Testis (tissue), 2 donors: ENCODE measurements at regions not wholly inside any gene's neighbourhood (a gene's known extent, or its start where the extent isn't known, plus 50 kb on each side); places are given as distances from the start of the nearest gene placed in this dataset.
"Not testable (repeated sequence)": the region's sequence is repeated elsewhere in the genome, so short reads cannot be mapped to it uniquely, and the experiment has no call there.

Experiments
- DNase-seq: peaks from one replicate; pipeline ENCODE4 v3.0.0-alpha.2; 2019
- H3K27ac ChIP-seq, 2 donors: fragments of 200-600 bp; sonication (generic); one replicate each; pipeline ENCODE4 v1.5.1; 2019
- H3K27me3 ChIP-seq: fragments of 200-600 bp; sonication (generic); one replicate; pipeline ENCODE4 v1.5.1; 2019
- H3K36me3 ChIP-seq: fragments of 200-600 bp; sonication (generic); one replicate; pipeline ENCODE4 v1.5.1; 2017; ENCODE audit warnings: low read depth; ENCODE audit errors: missing control alignments
- H3K4me1 ChIP-seq: fragments of 200-600 bp; sonication (generic); one replicate; pipeline ENCODE4 v1.5.1; 2019
- H3K4me3 ChIP-seq, 2 donors: fragments of 200-600 bp; sonication (generic); one replicate each; pipeline ENCODE4 v1.5.1; 2017 to 2019
- H3K9me3 ChIP-seq: fragments of 200-600 bp; sonication (generic); one replicate; pipeline ENCODE4 v1.5.1; 2017
- POLR2A ChIP-seq: fragments of 450-650 bp; IDR thresholded peaks from one replicate; pipeline ENCODE4 v1.6.1; 2017; ENCODE audit warnings: antibody characterized with exemption, mild to moderate bottlenecking, moderate library complexity
- WGBS, 2 donors: methylation state at CpG; one replicate each; pipeline ENCODE4 v1.1.5; 2018; 5-methylcytosine and 5-hydroxymethylcytosine counted together
- intact Hi-C: fragments of 100-400 bp; cut with DNase I; formaldehyde crosslinking; loops from one replicate; pipeline ENCODE4 v1.15.1; 2023; ENCODE audit warnings: low total_unique reads
- TF ChIP-seq, protein P1 (sequence below), 3 experiments: fragments of 450-650 bp in 2 of 3; fragments of 200-600 bp in 1 of 3; sonication (generic) in 1 of 3; IDR thresholded peaks; one replicate each; pipeline ENCODE4 v1.5.1; 2016 to 2019; ENCODE audit warnings: antibody characterized with exemption in 3 of 3, mild to moderate bottlenecking in 2 of 3, moderate library complexity in 1 of 3

DNA sequence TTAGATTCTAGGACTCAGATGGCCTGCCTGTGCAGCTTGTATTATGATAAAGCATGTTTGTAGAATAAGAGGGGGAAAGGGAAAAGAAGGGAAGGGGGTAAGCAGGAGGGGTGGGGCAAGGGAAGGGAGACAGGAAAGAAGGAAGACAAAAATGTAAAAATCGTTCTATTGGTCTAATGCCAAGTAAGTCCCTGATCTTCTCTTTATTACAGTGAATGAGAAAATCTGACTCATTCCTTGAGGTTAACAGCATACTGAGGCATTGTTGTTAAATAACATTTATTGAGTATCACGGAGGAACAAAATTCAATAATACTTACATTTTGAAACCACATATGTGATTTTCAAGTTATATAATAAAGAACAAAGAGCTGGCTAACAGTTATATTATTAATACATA is 1534.7 kb downstream of the OLFM4 start:
- H3K27me3 ChIP-seq, result no peaks in the 10 kb centered on the region
- 71 to 75% methylated on average over 2 of the region's 2 CpGs for WGBS, 2 donors
- no peak for DNase-seq
- TF ChIP-seq POLR2A, result no peak
- TF ChIP-seq, protein P1, sequence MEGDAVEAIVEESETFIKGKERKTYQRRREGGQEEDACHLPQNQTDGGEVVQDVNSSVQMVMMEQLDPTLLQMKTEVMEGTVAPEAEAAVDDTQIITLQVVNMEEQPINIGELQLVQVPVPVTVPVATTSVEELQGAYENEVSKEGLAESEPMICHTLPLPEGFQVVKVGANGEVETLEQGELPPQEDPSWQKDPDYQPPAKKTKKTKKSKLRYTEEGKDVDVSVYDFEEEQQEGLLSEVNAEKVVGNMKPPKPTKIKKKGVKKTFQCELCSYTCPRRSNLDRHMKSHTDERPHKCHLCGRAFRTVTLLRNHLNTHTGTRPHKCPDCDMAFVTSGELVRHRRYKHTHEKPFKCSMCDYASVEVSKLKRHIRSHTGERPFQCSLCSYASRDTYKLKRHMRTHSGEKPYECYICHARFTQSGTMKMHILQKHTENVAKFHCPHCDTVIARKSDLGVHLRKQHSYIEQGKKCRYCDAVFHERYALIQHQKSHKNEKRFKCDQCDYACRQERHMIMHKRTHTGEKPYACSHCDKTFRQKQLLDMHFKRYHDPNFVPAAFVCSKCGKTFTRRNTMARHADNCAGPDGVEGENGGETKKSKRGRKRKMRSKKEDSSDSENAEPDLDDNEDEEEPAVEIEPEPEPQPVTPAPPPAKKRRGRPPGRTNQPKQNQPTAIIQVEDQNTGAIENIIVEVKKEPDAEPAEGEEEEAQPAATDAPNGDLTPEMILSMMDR (IDR thresholded peaks at IDR 0.05), result no peak
- no peaks in the 10 kb centered on the region for H3K9me3 ChIP-seq
- no peak overlapping the region for H3K27ac ChIP-seq
- no peaks in the 10 kb centered on the region for H3K36me3 ChIP-seq
- no peak overlapping the region for H3K4me3 ChIP-seq
- H3K4me1 ChIP-seq, result no peaks in the 10 kb centered on the region
- intact Hi-C loops, result no loop called here

DNA sequence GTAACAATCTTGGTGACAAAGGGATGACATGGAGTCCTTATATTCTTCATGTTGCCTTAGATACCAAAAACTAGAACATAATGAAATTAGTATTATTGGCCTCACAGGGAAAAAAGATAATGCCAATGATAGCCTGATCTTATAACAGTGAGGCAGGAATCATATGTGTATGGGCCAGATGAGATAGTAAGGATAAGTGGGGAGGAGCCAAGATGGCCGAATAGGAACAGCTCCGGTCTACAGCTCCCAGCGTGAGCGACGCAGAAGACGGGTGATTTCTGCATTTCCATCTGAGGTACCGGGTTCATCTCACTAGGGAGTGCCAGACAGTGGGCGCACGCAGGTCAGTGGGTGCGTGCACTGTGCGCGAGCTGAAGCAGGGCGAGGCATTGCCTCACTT is 1543.4 kb downstream of the OLFM4 start:
- H3K27me3 ChIP-seq, H3K36me3 ChIP-seq, H3K4me3 ChIP-seq, H3K27ac ChIP-seq, H3K4me1 ChIP-seq, intact Hi-C loops, DNase-seq, H3K9me3 ChIP-seq: not testable (repeated sequence)
- WGBS, 2 donors, result 86 to 92% methylated on average over 13 of the region's 13 CpGs

DNA sequence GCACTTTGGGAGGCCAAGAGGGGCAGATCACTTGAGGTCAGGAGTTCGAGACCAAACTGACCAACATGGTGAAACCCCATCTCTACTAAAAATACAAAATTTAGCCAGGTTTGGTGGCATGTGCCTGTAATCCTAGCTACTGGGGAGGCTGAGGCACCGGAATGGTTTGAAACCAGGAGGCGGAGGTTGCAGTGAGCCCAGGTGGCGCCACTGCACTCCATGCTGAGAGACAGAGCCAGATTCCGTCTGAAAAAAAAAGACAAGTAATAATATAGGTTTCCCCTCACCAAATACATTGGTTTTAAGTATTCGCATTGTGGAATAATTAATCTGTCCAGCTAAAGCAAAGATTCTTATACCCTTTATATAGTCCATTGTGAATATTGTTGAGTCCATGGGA is 1544.6 kb downstream of the OLFM4 start:
- no peak for TF ChIP-seq POLR2A
- TF ChIP-seq, protein P1 (IDR thresholded peaks at IDR 0.05), result no peak
- no peaks in the 10 kb centered on the region for H3K9me3 ChIP-seq
- H3K27ac ChIP-seq, result no peak overlapping the region
- no peaks in the 10 kb centered on the region for H3K27me3 ChIP-seq
- no peak overlapping the region for H3K4me3 ChIP-seq
- intact Hi-C loops, result no loop called here
- no peak for DNase-seq
- H3K4me1 ChIP-seq, result no peaks in the 10 kb centered on the region
- 86 to 92% methylated on average over 6 of the region's 6 CpGs for WGBS, 2 donors
- H3K36me3 ChIP-seq, result no peaks in the 10 kb centered on the region

DNA sequence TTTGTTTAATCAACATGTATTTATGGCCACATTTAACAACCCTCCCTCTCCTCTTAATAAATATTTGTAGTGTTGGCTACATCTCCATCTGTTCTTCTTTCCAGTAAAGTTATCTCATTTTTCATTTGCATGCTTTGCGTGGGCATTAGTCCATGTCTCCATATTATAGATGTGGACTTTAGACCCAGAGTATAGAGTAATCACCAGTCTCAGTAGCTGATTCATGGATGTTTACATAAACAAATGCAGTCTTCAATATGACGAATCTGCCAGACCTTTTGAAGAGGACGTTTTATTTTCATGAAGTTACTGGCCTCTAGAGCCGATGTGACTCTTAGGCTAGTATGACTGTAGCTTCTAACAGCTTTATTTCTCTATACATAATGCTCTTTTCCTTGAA is 1546.2 kb downstream of the OLFM4 start:
- intact Hi-C loops, result no loop called here
- H3K4me1 ChIP-seq, result no peaks in the 10 kb centered on the region
- H3K27me3 ChIP-seq, result no peaks in the 10 kb centered on the region
- DNase-seq, result no peak
- no peaks in the 10 kb centered on the region for H3K9me3 ChIP-seq
- no peak overlapping the region for H3K4me3 ChIP-seq
- no peak overlapping the region for H3K27ac ChIP-seq
- TF ChIP-seq, protein P1 (IDR thresholded peaks at IDR 0.05), result no peak
- TF ChIP-seq POLR2A, result no peak
- no peaks in the 10 kb centered on the region for H3K36me3 ChIP-seq
- 78 to 83% methylated on average over 4 of the region's 4 CpGs for WGBS, 2 donors

DNA sequence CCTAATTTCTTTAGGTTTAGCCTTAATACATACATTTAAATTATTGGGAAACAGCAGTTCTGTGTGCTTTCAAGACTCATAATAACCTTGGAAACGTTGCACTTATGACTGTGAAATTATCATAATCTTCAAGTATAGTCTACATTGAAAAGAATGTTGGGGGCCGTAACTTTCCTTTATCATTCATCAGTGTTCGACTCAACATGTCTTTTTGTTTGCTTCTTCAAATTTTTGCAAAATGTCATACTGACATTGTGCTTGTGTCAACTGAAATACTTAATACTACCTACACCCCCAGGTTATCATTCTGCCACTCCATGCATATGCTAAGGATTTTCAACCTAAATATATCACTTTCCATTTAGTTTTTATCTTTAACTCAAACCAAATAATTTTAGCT is 1562.9 kb downstream of the OLFM4 start:
- Histone ChIP-seq H3K27me3 (no peaks in the 10 kb centered on the region), H3K27ac (no peak overlapping the region), H3K4me1 (no peaks in the 10 kb centered on the region), H3K4me3 (no peak overlapping the region), H3K36me3 (no peaks in the 10 kb centered on the region), H3K9me3 (no peaks in the 10 kb centered on the region)
- 41 to 52% methylated on average over 3 of the region's 3 CpGs for WGBS, 2 donors
- no peak for DNase-seq
- TF ChIP-seq, protein P1 (IDR thresholded peaks at IDR 0.05), result no peak
- no peak for TF ChIP-seq POLR2A
- intact Hi-C loops, result no loop called here
